SK-N-SH (cell line): ENCODE measurements at regions not wholly inside any gene's neighbourhood (a gene's known extent, or its start where the extent isn't known, plus 50 kb on each side); places are given as distances from the start of the nearest gene placed in this dataset.

Experiments used
- CTCF ChIA-PET: fragments of 300-600, 350-600 bp; formaldehyde crosslinking; extraction: SDS; loops from one replicate; lab custom pipeline; 2021; lab: Yijun Ruan, JAX
- POLR2A ChIA-PET: fragments of 350-600 bp; sonication (Branson Sonifier 250); formaldehyde crosslinking; extraction: SDS; loops from one replicate; lab custom pipeline; 2020; ENCODE audit warnings: antibody characterized with exemption, inconsistent platforms; lab: Yijun Ruan, JAX
- DNase-seq: peaks from one replicate; pipeline ENCODE4 v3.0.0; 2012
- H2AFZ ChIP-seq: fragments of 200-600 bp; sonication (generic); 2 replicates; pipeline ENCODE4 v1.8.1; 2016; ENCODE audit warnings: antibody characterized with exemption, mild to moderate bottlenecking, low read depth
- H3F3A ChIP-seq: fragments of 200-600 bp; sonication (generic); replicated peaks from 2 replicates; pipeline ENCODE3; 2016; ENCODE audit warnings: antibody characterized with exemption, mild to moderate bottlenecking; ENCODE audit not compliant: insufficient read depth
- H3K27ac ChIP-seq, 2 experiments: fragments of 200-500 bp in 1 of 2; fragments of 200-600 bp in 1 of 2; sonication (Bioruptor generic) in 1 of 2; sonication (generic), shearing (Covaris generic) in 1 of 2; 2 replicates each; pipeline versions ENCODE4 v1.5.1 to v1.6.1; 2014 to 2016; ENCODE audit warnings: low read depth in 2 of 2, inconsistent platforms in 1 of 2, low read length in 1 of 2, mild to moderate bottlenecking in 1 of 2, mixed read lengths in 1 of 2
- H3K27me3 ChIP-seq: fragments of 200-600 bp; sonication (generic), shearing (Covaris generic); 2 replicates; pipeline ENCODE4 v1.6.1; 2016; ENCODE audit warnings: mixed run types; ENCODE audit not compliant: insufficient read depth
- H3K36me3 ChIP-seq, 2 experiments: fragments of 200-500 bp in 1 of 2; fragments of 200-600 bp in 1 of 2; sonication (Bioruptor generic) in 1 of 2; sonication (generic) in 1 of 2; replicated peaks in 1 of 2; 2 replicates each; pipeline versions ENCODE3 to v1.5.1; 2014 to 2016; ENCODE audit warnings: low read length in 1 of 2, mild to moderate bottlenecking in 1 of 2; ENCODE audit not compliant: insufficient read depth in 2 of 2, control insufficient read depth in 1 of 2
- H3K4me1 ChIP-seq, 2 experiments: fragments of 200-500 bp in 1 of 2; fragments of 200-600 bp in 1 of 2; sonication (Bioruptor generic) in 1 of 2; sonication (generic), shearing (Covaris generic) in 1 of 2; 2 replicates each; pipeline versions ENCODE4 v1.5.1 to v1.6.1; 2014 to 2016; ENCODE audit warnings: low read depth in 1 of 2, low read length in 1 of 2, mixed run types in 1 of 2; ENCODE audit not compliant: insufficient read depth in 2 of 2, control insufficient read depth in 1 of 2
- H3K4me2 ChIP-seq: fragments of 200-600 bp; sonication (generic), shearing (Covaris generic); 2 replicates; pipeline ENCODE4 v1.6.1; 2017; ENCODE audit warnings: mixed run types
- H3K4me3 ChIP-seq, 2 experiments: fragments of 200-500 bp in 1 of 2; fragments of 200-600 bp in 1 of 2; sonication (Bioruptor generic) in 1 of 2; sonication (generic), shearing (Covaris generic) in 1 of 2; 2 replicates each; pipeline versions ENCODE4 v1.5.1 to v1.8.1; 2014 to 2016; ENCODE audit warnings: low read depth in 2 of 2, inconsistent platforms in 1 of 2, low read length in 1 of 2, mild to moderate bottlenecking in 1 of 2, mixed read lengths in 1 of 2, moderate library complexity in 1 of 2
- H3K79me2 ChIP-seq: fragments of 200-600 bp; sonication (generic); 2 replicates; pipeline ENCODE4 v1.8.1; 2017; ENCODE audit warnings: mild to moderate bottlenecking; ENCODE audit not compliant: insufficient read depth
- H3K9ac ChIP-seq: fragments of 200-600 bp; sonication (generic); 2 replicates; pipeline ENCODE4 v1.6.1; 2017; ENCODE audit warnings: mixed run types
- H3K9me2 ChIP-seq: fragments of 200-600 bp; sonication (generic); 2 replicates; pipeline ENCODE4 v1.6.1; 2017; ENCODE audit warnings: mixed run types
- H3K9me3 ChIP-seq: fragments of 200-600 bp; sonication (generic); 2 replicates; pipeline ENCODE4 v1.6.1; 2017; ENCODE audit warnings: mixed run types, mild to moderate bottlenecking, moderate library complexity
- H4K20me1 ChIP-seq: fragments of 200-600 bp; sonication (generic); 2 replicates; pipeline ENCODE4 v1.6.1; 2017; ENCODE audit warnings: mild to moderate bottlenecking, mixed run types; ENCODE audit not compliant: insufficient read depth
- CTCF ChIP-seq: fragments of 200-600 bp; sonication (generic); IDR thresholded peaks from 2 replicates; pipeline ENCODE4 v1.6.1; 2017; ENCODE audit warnings: antibody characterized with exemption, mild to moderate bottlenecking, moderate library complexity
- EP300 ChIP-seq, 2 experiments: IDR thresholded peaks; 2 replicates each; pipeline versions ENCODE4 v1.4.0 to v1.6.1; 2012; ENCODE audit warnings: borderline replicate concordance in 1 of 2, low read depth in 1 of 2, low read length in 1 of 2
- FOXJ3 ChIP-seq: sonication (generic); formaldehyde crosslinking; IDR thresholded peaks from 2 replicates; pipeline ENCODE4 v1.5.1; 2020; ENCODE audit warnings: mild to moderate bottlenecking, missing genetic modification reagents
- FOXM1 ChIP-seq: IDR thresholded peaks from 2 replicates; pipeline ENCODE4 v1.4.0; 2012; ENCODE audit warnings: low read depth, mild to moderate bottlenecking
- GATA2 ChIP-seq: sonication (generic); formaldehyde crosslinking; IDR thresholded peaks from 2 replicates; pipeline ENCODE4 v1.5.0; 2020; ENCODE audit warnings: mild to moderate bottlenecking, missing genetic modification reagents
- MEF2A ChIP-seq: IDR thresholded peaks from 2 replicates; pipeline ENCODE4 v1.4.0; 2012; ENCODE audit warnings: low read depth, borderline replicate concordance
- NFIC ChIP-seq: IDR thresholded peaks from 2 replicates; pipeline ENCODE4 v1.4.0; 2012; ENCODE audit warnings: borderline replicate concordance
- NRF1 ChIP-seq: IDR thresholded peaks from 2 replicates; pipeline ENCODE4 v1.6.1; 2012; ENCODE audit warnings: low read depth, mild to moderate bottlenecking, low read length
- PBX3 ChIP-seq: IDR thresholded peaks from 2 replicates; pipeline ENCODE4; 2012
- RXRA ChIP-seq: IDR thresholded peaks from 2 replicates; pipeline ENCODE4 v1.4.0; 2012; ENCODE audit warnings: low read depth, mild to moderate bottlenecking, borderline replicate concordance
- SIN3A ChIP-seq: IDR thresholded peaks from 2 replicates; pipeline ENCODE4 v1.6.1; 2012; ENCODE audit warnings: low read depth, mild to moderate bottlenecking, low read length, moderate library complexity, borderline replicate concordance
- SMC3 ChIP-seq: IDR thresholded peaks from 2 replicates; pipeline ENCODE4 v1.6.1; 2012; ENCODE audit warnings: low read depth, low read length, improper control_type of control experiment
- TCF12 ChIP-seq: IDR thresholded peaks from 2 replicates; pipeline ENCODE4 v1.4.0; 2012
- TEAD4 ChIP-seq: IDR thresholded peaks from 2 replicates; pipeline ENCODE4 v1.4.0; 2012; ENCODE audit warnings: mild to moderate bottlenecking, borderline replicate concordance; ENCODE audit not compliant: insufficient read depth
- WGBS: methylation state at CpG from one replicate; pipeline ENCODE4 v1.1.6; 2017; ENCODE audit warnings: low lambda C conversion rate; 5-methylcytosine and 5-hydroxymethylcytosine counted together
- TF ChIP-seq, protein P1 (sequence below): fragments of 150-350 bp; IDR thresholded peaks from 2 replicates; pipeline ENCODE4 v1.6.1; 2017; ENCODE audit warnings: antibody characterized with exemption, low read length, low read depth, borderline replicate concordance

DNA sequence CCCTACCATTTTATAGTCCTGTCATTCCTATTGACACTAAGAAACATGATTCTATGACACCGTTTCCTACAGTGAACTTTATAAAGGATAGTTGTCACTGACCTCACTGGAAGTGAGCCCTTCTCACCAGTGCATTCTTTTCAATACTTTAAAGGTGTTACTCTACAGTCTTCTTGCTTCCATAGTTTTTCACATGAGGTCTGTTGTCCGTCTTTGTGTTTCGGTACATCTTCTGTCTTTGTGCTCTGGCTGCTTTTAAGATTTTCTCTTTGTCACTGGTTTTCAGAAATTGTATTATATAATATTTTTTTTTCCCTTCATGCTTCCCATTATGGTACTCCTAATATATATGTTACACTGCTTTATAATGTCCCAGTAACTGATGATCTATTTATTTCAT, 174.2 kb downstream of the KIF20B start:
- H3K27ac ChIP-seq: no peak overlapping the region

GRCh38 chr10:89879121-89879520, 177.7 kb downstream of the KIF20B start:
- ChIA-PET POLR2A (no interaction called here), CTCF (no interaction called here)
- no peak for DNase-seq
- Histone ChIP-seq H3K36me3 (no peaks in the 10 kb centered on the region), H3K9me2 (no peaks in the 10 kb centered on the region), H3F3A (no peaks in the 10 kb centered on the region), H4K20me1 (no peaks in the 10 kb centered on the region), H3K9me3 (no peaks in the 10 kb centered on the region), H3K27me3 (no peaks in the 10 kb centered on the region), H2AFZ (no peak overlapping the region), H3K79me2 (no peaks in the 10 kb centered on the region), H3K4me3 (no peak overlapping the region), H3K4me2 (no peak overlapping the region), H3K9ac (no peak overlapping the region), H3K4me1 (no peaks in the 10 kb centered on the region), H3K27ac (no peak overlapping the region)
- TF ChIP-seq, protein P1, sequence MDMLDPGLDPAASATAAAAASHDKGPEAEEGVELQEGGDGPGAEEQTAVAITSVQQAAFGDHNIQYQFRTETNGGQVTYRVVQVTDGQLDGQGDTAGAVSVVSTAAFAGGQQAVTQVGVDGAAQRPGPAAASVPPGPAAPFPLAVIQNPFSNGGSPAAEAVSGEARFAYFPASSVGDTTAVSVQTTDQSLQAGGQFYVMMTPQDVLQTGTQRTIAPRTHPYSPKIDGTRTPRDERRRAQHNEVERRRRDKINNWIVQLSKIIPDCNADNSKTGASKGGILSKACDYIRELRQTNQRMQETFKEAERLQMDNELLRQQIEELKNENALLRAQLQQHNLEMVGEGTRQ: no peak
- TF ChIP-seq SIN3A: no peak
- TF ChIP-seq NRF1: no peak
- TF ChIP-seq SMC3: no peak
- TF ChIP-seq TCF12: no peak

More for the DNA sequence above, 174.2 kb downstream of the KIF20B start:
- no peak overlapping the region for H3K4me3 ChIP-seq
- H4K20me1 ChIP-seq: no peaks in the 10 kb centered on the region
- no peaks in the 10 kb centered on the region for H3F3A ChIP-seq
- no peak for DNase-seq
- H3K79me2 ChIP-seq: no peaks in the 10 kb centered on the region
- no peak for TF ChIP-seq EP300 (IDR thresholded peaks at IDR 0.05; ENCODE audit: borderline replicate concordance in 1 of 2, low read depth in 1 of 2, low read length in 1 of 2)
- TF ChIP-seq TCF12: no peak
- no peak for TF ChIP-seq MEF2A
- TF ChIP-seq RXRA: no peak
- TF ChIP-seq CTCF: no peak
- TF ChIP-seq NFIC: no peak
- TF ChIP-seq FOXJ3 (CRISPR knock-in tag): no peak
- no peak for TF ChIP-seq GATA2 (CRISPR knock-in tag)
- no peak for TF ChIP-seq PBX3
- no peak for TF ChIP-seq TEAD4
- no peak for TF ChIP-seq FOXM1
- no peak for TF ChIP-seq SMC3
- ChIA-PET CTCF (no interaction called here), POLR2A (no interaction called here)
- no peak overlapping the region for H3K4me2 ChIP-seq
- H3K9ac ChIP-seq: no peak overlapping the region
- no peaks in the 10 kb centered on the region for H3K9me2 ChIP-seq
- H2AFZ ChIP-seq: no peak overlapping the region
- no peaks in the 10 kb centered on the region for H3K36me3 ChIP-seq
- no peaks in the 10 kb centered on the region for H3K9me3 ChIP-seq
- no peaks in the 10 kb centered on the region for H3K4me1 ChIP-seq
- H3K27me3 ChIP-seq: no peaks in the 10 kb centered on the region
- 4% methylated on average over 3 of the region's 3 CpGs for WGBS
